Osteocyte (in vitro differentiated cells): ENCODE measurements at regions not wholly inside any gene's neighbourhood (a gene's known extent, or its start where the extent isn't known, plus 50 kb on each side); places are given as distances from the start of the nearest gene placed in this dataset.

Experiments
- DNase-seq: peaks from one replicate; pipeline ENCODE4 v3.0.0; 2021; ENCODE audit warnings: mixed read lengths; ENCODE audit not compliant: unreplicated experiment; ENCODE audit errors: extremely low spot score
- H3K27ac Mint-ChIP-seq: one replicate; pipeline ENCODE4 v1.8.0; 2021; ENCODE audit warnings: mild to moderate bottlenecking, mixed read lengths; ENCODE audit not compliant: unreplicated experiment
- H3K27me3 Mint-ChIP-seq: one replicate; pipeline ENCODE4 v1.8.0; 2021; ENCODE audit warnings: mixed read lengths; ENCODE audit not compliant: unreplicated experiment
- H3K36me3 Mint-ChIP-seq: one replicate; pipeline ENCODE4 v1.8.0; 2021; ENCODE audit warnings: mixed read lengths; ENCODE audit not compliant: unreplicated experiment
- H3K4me1 Mint-ChIP-seq: one replicate; pipeline ENCODE4 v1.8.0; 2021; ENCODE audit warnings: mixed read lengths; ENCODE audit not compliant: unreplicated experiment
- H3K4me3 Mint-ChIP-seq: one replicate; pipeline ENCODE4 v1.8.0; 2021; ENCODE audit warnings: mild to moderate bottlenecking, moderate library complexity, mixed read lengths; ENCODE audit not compliant: unreplicated experiment
- H3K9me3 Mint-ChIP-seq: one replicate; pipeline ENCODE4 v1.8.0; 2021; ENCODE audit warnings: mixed read lengths; ENCODE audit not compliant: unreplicated experiment
- CTCF ChIP-seq: fragments of 200-600 bp; sonication (generic); IDR thresholded peaks from 2 replicates; pipeline ENCODE4 v1.5.0; 2021; ENCODE audit warnings: antibody characterized with exemption, mild to moderate bottlenecking, moderate library complexity

GRCh38 chr1:14313731-14314431 is 284.6 kb upstream of the KAZN start:
- Mint-ChIP-seq H3K4me3 (no peak overlapping the region), H3K36me3 (no peaks in the 10 kb centered on the region), H3K27ac (no peak overlapping the region), H3K27me3 (peaks cover 7% of the 10 kb centered on the region), H3K4me1 (no peaks in the 10 kb centered on the region), H3K9me3 (no peaks in the 10 kb centered on the region)
- no peak for DNase-seq
- TF ChIP-seq CTCF, result no peak

GRCh38 chr1:14318830-14319229 is 279.7 kb upstream of the KAZN start:
- no peak overlapping the region for H3K27ac Mint-ChIP-seq
- no peaks in the 10 kb centered on the region for H3K4me1 Mint-ChIP-seq
- DNase-seq, result no peak
- H3K36me3 Mint-ChIP-seq, result no peaks in the 10 kb centered on the region
- peaks cover 12% of the 10 kb centered on the region for H3K9me3 Mint-ChIP-seq
- no peak overlapping the region for H3K4me3 Mint-ChIP-seq
- no peak for TF ChIP-seq CTCF
- H3K27me3 Mint-ChIP-seq, result peaks cover 7% of the 10 kb centered on the region

GRCh38 chr1:14320518-14320917 is 278.0 kb upstream of the KAZN start:
- no peaks in the 10 kb centered on the region for H3K36me3 Mint-ChIP-seq
- H3K9me3 Mint-ChIP-seq, result peaks cover 23% of the 10 kb centered on the region
- no peak for TF ChIP-seq CTCF
- DNase-seq, result no peak
- peaks cover 7% of the 10 kb centered on the region for H3K27me3 Mint-ChIP-seq
- H3K4me3 Mint-ChIP-seq, result no peak overlapping the region
- H3K27ac Mint-ChIP-seq, result no peak overlapping the region
- H3K4me1 Mint-ChIP-seq, result no peaks in the 10 kb centered on the region

- H3K4me1 Mint-ChIP-seq, result no peaks in the 10 kb centered on the region
- H3K27ac Mint-ChIP-seq, result no peak overlapping the region
- peaks cover 26% of the 10 kb centered on the region for H3K9me3 Mint-ChIP-seq
- peaks cover 7% of the 10 kb centered on the region for H3K27me3 Mint-ChIP-seq
- TF ChIP-seq CTCF, result no peak
- no peak for DNase-seq
- no peak overlapping the region for H3K4me3 Mint-ChIP-seq
- no peaks in the 10 kb centered on the region for H3K36me3 Mint-ChIP-seq
Observed at GRCh38 chr1:14320986-14321385, 277.5 kb upstream of the KAZN start.

- no peak overlapping the region for H3K27ac Mint-ChIP-seq
- no peak for TF ChIP-seq CTCF
- H3K36me3 Mint-ChIP-seq, result no peaks in the 10 kb centered on the region
- no peak for DNase-seq
- H3K4me3 Mint-ChIP-seq, result no peak overlapping the region
- no peaks in the 10 kb centered on the region for H3K4me1 Mint-ChIP-seq
- H3K27me3 Mint-ChIP-seq, result peaks cover 7% of the 10 kb centered on the region
- peaks cover 30% of the 10 kb centered on the region for H3K9me3 Mint-ChIP-seq
Observed at GRCh38 chr1:14321422-14321821, 277.1 kb upstream of the KAZN start.
